Medulla oblongata (tissue), 1 donor: ENCODE measurements at regions not wholly inside any gene's neighbourhood (a gene's known extent, or its start where the extent isn't known, plus 50 kb on each side); places are given as distances from the start of the nearest gene placed in this dataset.
"Not testable (repeated sequence)": the region's sequence is repeated elsewhere in the genome, so short reads cannot be mapped to it uniquely, and the experiment has no call there.

Source experiments
- DNase-seq: peaks from one replicate; pipeline ENCODE4 v3.0.0-alpha.2; 2015; ENCODE audit errors: extremely low spot score

GRCh38 chr13:58488251-58488650 lies 856.7 kb downstream of the PCDH17 start:
- no peak for DNase-seq

DNA sequence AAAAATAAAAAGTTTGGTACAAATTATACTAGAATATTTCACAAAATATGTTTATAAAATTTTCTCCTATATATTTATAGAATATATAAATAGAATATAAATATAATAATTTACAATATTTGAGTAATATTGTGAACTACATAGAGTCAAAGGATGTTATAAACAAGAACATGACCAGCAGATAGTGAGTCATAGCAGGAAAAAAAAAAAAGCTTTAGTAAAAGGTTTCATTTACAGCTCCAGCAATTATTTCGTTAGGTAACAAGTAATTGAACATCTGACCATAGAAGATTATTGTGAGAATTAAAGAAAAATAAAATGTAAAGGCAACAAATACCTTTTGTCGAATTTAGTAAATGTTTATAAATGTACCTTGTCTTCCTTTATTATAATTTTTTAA lies 864.1 kb downstream of the PCDH17 start:
- DNase-seq = no peak

- DNase-seq = no peak
Measured at GRCh38 chr13:58500938-58501337, 869.4 kb downstream of the PCDH17 start.

DNA sequence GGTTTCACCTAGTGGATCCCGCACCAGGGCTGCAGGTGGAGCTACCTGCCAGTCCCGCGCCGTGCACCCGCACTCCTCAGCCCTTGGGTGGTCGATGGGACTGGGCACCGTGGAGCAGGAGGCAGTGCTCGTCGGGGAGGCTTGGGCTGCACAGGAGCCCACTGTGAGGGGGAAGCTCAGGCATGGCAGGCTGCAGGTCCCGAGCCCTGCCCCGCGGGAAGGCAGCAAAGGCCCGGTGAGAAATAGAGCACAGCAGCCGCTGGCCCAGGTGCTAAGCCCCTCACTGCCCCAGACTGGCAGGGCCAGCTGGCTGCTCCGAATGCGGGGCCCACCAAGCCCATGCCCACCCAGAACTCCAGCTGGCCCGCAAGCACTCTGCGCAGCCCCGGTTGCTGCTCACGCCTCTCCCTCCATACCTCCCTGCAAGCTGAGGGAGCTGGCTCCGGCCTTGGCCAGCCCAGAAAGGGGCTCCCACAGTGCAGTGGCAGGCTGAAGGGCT lies 872.7 kb downstream of the PCDH17 start:
- DNase-seq = not testable (repeated sequence)

GRCh38 chr13:58505262-58505920 lies 873.8 kb downstream of the PCDH17 start:
- not testable (repeated sequence) for DNase-seq

DNA sequence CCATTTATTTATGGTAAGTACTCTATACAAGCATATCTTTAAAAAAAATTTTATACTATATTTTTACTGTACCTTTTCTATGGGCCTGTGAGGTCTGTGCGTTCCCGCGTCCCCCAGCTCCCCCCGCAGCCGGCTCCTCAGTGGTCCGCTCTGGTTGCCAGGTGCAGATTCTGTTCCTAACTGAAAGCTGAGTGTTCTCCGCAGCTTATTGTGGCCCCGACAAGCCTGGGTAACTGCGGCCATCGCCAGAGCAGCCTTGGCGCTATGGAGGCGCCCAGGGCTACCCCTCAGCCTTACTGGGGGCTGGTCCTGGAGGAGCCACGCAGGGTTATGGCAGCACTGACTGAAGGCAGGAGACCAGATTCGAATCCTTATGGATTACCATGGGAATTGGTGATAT lies 896.8 kb downstream of the PCDH17 start:
- no peak for DNase-seq

- no peak for DNase-seq
Measured at GRCh38 chr13:58531614-58532013, 900.1 kb downstream of the PCDH17 start.

- DNase-seq = no peak
Measured at GRCh38 chr13:58542530-58542929, 911.0 kb downstream of the PCDH17 start.

- no peak for DNase-seq
Measured at GRCh38 chr13:58547419-58547818, 915.9 kb downstream of the PCDH17 start.

DNA sequence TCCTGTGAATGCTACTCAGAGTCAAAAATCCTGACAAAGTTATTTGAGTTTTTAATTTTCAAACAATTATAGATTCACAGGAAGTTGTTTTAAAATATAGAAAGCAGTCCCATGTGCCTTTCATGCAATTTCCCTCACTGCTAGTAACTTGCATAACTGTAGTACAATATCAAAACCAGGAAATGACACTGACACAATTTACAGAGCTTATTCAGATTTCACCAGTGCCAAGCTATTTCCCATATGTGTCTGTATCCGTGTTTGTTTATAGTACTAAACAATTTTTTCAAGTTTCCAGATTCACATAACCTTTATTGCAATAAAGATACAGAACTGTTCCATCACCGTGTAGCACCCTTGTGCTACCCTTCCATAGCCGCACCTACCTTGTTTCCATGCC lies 934.6 kb downstream of the PCDH17 start:
- DNase-seq = no peak

DNA sequence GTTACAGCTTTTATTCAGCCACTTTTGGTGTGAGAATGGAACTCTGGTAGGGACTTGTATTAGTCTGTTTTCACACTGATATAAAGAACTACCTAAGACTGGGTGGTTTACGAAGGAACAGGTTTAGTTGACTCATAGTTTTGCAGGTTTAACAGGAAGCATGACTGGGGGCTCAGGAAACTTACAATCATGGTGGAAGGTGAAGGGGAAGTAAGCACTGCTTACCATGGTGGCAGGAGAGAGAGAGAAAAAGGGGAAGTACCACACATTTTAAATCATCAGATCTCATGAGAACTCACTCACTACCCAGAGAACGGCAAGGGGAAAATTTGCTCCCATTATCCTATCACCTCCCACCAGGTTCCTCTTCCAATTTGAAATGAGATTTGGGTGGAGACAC lies 942.2 kb downstream of the PCDH17 start:
- DNase-seq = no peak

DNA sequence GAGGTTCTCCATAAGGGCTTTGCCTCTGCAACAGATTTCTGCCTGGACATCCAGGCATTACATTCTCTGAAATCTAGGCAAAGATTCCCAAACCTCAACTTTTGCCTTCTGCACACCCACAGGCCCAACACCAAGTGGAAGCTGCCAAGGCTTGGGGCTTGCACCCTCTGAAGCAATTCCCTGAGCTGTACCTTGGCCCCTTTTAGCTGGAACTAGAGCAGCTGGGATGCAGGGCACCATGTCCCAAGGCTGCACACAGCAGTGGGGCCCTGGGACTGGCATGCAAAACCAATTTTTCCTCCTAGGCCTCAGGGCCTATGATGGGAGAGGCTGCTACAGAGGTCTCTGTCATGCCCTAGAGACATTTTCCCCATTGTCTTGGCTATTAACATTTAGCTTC lies 943.2 kb downstream of the PCDH17 start:
- DNase-seq = no peak

DNA sequence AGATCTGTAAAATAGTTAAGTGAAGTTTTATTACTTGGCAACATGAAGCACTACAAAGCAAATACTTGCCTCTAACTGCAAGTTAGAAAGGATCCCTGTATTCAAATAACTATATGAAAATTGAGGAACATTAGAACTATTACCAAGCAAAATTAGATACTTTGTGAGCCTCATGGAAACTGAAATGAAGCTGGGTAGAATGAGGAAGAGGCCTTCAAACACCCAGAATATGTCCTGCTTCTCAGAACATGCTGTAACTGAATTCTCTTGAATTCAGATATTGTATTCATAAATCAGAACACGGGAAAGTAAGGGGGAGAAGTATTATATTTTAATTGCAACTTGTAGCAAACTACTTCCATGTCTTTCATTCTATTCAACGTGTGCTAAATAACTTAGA lies 947.9 kb downstream of the PCDH17 start:
- DNase-seq = no peak

GRCh38 chr13:58583966-58584365 lies 952.4 kb downstream of the PCDH17 start:
- no peak for DNase-seq

GRCh38 chr13:58584610-58585009 lies 953.1 kb downstream of the PCDH17 start:
- no peak for DNase-seq

DNA sequence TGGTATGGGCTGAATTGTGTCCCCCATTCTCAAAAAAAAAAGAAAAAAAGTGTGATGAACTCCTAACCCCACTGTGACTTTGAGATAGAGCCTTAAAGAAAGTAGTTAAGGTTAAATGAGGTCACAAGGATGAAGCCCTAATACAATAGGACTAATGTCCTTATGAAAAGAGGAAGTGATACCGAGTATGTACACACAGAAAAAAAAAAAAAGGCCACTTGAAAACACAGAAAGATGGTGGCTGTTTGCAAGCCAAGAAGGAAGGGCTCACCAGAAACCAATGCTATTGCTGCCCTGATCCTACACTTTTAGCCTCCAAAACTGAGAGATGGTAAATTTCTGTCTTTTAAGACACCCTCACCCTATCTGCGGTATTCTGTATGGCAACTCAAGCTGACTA lies 955.6 kb downstream of the PCDH17 start:
- no peak for DNase-seq

DNA sequence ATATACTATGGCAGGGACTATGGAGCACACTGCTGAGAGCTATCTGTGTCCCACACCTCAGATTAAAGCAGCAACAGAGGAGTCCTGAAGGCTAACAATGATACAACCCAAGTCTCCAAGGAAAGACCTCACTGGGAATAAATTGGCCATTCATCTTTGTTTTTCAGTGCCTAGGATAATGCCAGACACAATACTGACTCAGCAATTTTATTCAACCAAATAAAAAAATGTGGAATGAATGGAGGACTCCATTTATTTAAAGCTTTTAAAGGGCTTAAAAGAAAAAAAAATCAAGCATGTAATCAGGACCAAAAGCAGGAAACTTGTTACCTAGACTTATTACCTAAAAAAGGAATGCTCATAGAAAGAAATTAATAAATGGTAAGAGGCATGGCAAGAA lies 960.5 kb downstream of the PCDH17 start:
- DNase-seq = no peak

DNA sequence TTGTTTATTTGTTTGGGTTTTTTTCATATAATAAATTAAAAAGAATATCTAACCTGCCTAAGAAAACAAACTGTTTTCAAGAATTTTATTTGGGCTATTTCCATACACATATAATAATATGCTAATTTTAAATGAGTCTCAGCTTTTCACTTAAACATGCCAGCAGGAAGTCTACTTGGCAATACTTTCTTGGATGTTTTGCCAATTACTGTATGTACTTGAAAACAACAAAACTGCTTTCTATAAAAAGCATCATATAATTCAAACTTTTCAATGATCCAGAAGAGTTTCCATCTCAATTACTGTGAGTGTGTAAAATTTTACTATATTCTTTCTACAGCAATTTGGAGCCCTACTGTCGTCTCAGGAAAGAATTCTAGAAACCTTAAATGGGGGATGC lies 961.2 kb downstream of the PCDH17 start:
- DNase-seq = no peak

- DNase-seq = no peak
Measured at GRCh38 chr13:58594747-58595600, 963.4 kb downstream of the PCDH17 start.

- no peak for DNase-seq
Measured at GRCh38 chr13:58597552-58597951, 966.0 kb downstream of the PCDH17 start.

DNA sequence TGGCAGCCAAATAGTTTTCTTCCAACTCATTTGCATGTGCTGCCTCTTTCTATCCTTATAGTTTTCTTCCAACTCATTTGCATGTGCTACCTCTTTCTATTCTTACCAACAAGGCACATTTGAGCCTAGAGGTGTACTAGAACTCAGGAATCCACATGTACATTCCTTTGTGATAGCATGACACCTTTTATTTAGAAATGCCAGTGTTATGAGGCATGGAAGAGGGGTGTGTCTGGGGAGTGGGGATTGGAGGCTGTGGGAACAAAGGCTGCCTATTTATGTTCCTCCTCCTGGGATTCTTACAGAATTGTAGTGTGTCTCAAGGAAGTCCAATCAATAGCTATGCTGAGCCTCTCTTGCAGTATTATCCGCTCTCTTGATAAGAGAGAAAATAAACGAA lies 966.7 kb downstream of the PCDH17 start:
- no peak for DNase-seq

GRCh38 chr13:58611117-58611516 lies 979.6 kb downstream of the PCDH17 start:
- no peak for DNase-seq
